Fibroblast of pulmonary artery (primary cell): ENCODE measurements at regions not wholly inside any gene's neighbourhood (a gene's known extent, or its start where the extent isn't known, plus 50 kb on each side); places are given as distances from the start of the nearest gene placed in this dataset.
A peak's percentile ranks its signal among the peaks of the same experiment; 100 is the strongest.

Experiments used
- DNase-seq: peaks from one replicate; pipeline ENCODE4 v3.0.0-alpha.2; 2010; ENCODE audit warnings: low read depth
- H3K4me3 ChIP-seq: replicated peaks from 2 replicates; pipeline ENCODE4 v1.5.1; 2011; ENCODE audit warnings: low read depth, mild to moderate bottlenecking, control low read depth, low read length, moderate library complexity
- TF ChIP-seq, protein P1 (sequence below): IDR thresholded peaks from 2 replicates; pipeline ENCODE4 v1.5.1; 2011; ENCODE audit warnings: mild to moderate bottlenecking, control low read depth, low read length, inconsistent platforms; ENCODE audit errors: missing control alignments

- no peak for DNase-seq
- TF ChIP-seq, protein P1, sequence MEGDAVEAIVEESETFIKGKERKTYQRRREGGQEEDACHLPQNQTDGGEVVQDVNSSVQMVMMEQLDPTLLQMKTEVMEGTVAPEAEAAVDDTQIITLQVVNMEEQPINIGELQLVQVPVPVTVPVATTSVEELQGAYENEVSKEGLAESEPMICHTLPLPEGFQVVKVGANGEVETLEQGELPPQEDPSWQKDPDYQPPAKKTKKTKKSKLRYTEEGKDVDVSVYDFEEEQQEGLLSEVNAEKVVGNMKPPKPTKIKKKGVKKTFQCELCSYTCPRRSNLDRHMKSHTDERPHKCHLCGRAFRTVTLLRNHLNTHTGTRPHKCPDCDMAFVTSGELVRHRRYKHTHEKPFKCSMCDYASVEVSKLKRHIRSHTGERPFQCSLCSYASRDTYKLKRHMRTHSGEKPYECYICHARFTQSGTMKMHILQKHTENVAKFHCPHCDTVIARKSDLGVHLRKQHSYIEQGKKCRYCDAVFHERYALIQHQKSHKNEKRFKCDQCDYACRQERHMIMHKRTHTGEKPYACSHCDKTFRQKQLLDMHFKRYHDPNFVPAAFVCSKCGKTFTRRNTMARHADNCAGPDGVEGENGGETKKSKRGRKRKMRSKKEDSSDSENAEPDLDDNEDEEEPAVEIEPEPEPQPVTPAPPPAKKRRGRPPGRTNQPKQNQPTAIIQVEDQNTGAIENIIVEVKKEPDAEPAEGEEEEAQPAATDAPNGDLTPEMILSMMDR, result no peak
- no peak overlapping the region for H3K4me3 ChIP-seq
Observed at GRCh38 chr4:111519683-111520082, 625.6 kb upstream of the FAM241A start.

DNA sequence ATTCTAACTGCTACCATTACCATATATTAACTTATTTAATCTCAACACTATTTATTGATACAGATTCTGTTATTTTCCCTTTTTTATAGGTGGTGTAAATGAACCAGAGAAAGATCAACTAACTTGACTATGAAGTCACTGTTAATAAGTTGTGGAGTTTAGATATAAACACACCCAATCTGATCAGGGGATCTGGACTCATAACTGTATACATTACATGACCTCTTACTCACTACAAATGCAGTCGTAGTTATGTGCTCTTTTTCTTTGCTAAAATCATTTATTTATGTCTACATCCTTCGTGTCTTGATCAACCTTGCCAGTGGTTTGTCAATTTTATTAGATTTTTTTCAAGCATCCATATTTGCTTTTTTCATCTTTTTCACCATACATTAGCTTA lies 614.8 kb upstream of the FAM241A start:
- no peak for DNase-seq
- TF ChIP-seq, protein P1, result no peak
- no peak overlapping the region for H3K4me3 ChIP-seq

- DNase-seq, result no peak
- no peak overlapping the region for H3K4me3 ChIP-seq
- TF ChIP-seq, protein P1, result no peak
Observed at GRCh38 chr4:111535792-111536191, 609.5 kb upstream of the FAM241A start.

GRCh38 chr4:111537165-111537564 lies 608.1 kb upstream of the FAM241A start:
- peak; percentile 2 for DNase-seq
- H3K4me3 ChIP-seq, result no peak overlapping the region
- TF ChIP-seq, protein P1, result no peak

DNA sequence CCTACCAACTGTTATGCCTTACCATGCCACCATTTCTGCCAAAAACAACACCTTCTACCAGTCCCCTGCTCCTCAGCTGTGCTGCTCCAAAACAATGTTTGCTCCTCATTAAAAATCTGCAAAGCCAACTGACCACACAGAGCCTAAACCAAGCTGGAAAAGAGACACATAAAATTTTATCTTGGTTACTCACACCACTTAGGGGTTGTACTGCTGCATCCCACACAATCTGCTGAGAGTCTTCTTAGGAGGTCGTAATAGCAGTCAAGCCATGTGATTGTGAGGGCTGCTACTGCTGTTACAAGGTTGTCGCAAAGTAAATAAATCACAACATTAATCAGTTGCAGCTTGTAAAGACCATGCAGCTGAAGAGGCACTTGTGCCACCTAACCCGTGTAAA lies 607.4 kb upstream of the FAM241A start:
- TF ChIP-seq, protein P1, result no peak
- no peak overlapping the region for H3K4me3 ChIP-seq
- DNase-seq, result peak; percentile 7

DNA sequence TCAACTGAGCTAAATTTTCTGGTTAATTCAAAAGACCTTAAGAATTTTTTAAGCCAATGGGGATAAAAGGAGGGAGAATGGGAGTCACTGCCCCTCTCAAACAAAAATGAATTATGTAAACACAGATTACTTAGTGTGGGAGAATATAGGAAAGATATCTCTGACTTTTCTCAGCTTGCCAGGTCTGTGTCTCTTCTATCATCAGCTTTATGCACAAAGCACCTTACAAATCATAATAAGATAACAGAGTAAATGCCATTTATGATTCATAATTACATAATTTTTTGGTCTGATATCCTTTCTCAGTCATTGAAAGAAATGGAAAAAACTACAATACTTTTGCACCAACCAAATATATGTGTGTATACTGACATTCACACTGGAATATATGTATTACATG lies 604.6 kb upstream of the FAM241A start:
- no peak overlapping the region for H3K4me3 ChIP-seq
- TF ChIP-seq, protein P1, result no peak

DNA sequence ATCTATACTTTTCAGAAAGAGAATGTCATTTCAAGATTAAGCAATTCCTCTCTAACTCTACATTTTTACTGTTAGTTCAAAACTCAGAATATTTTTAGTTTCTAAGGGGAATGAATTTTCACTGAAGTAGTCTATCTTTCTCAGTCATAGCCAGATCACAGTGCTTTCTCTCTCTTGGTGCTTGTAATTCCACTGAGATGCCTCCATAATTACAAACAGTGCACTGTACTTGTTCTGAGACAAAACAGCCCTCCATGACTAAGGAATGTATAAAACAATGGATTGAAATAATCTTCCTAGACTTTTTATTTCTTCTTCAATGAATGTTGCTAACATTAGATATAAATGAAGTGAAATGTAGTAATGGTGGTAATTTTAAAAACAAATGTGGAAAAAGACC lies 603.2 kb upstream of the FAM241A start:
- H3K4me3 ChIP-seq, result no peak overlapping the region
- TF ChIP-seq, protein P1, result no peak
- no peak for DNase-seq

More for the DNA sequence above, 604.6 kb upstream of the FAM241A start:
- DNase-seq, result no peak
